Inflammatory macrophage (primary cell): ENCODE measurements at regions not wholly inside any gene's neighbourhood (a gene's known extent, or its start where the extent isn't known, plus 50 kb on each side); places are given as distances from the start of the nearest gene placed in this dataset.

Experiments
- DNase-seq, 2 donors: peaks; one replicate each; pipeline ENCODE4 v3.0.0-alpha.2; 2020 to 2022

GRCh38 chr22:34845391-34845790 lies 220.6 kb upstream of the ISX start:
- no peak for DNase-seq

GRCh38 chr22:34847072-34847471 lies 218.9 kb upstream of the ISX start:
- DNase-seq: no peak

GRCh38 chr22:34849965-34850364 lies 216.0 kb upstream of the ISX start:
- DNase-seq: no peak

- no peak for DNase-seq
Measured at GRCh38 chr22:34851918-34852662, 213.9 kb upstream of the ISX start.

GRCh38 chr22:34855471-34855870 lies 210.5 kb upstream of the ISX start:
- DNase-seq: no peak

- no peak for DNase-seq
Measured at GRCh38 chr22:34858066-34858465, 207.9 kb upstream of the ISX start.

GRCh38 chr22:34861787-34862186 lies 204.2 kb upstream of the ISX start:
- no peak for DNase-seq

- no peak for DNase-seq
Measured at GRCh38 chr22:34866081-34866480, 199.9 kb upstream of the ISX start.

GRCh38 chr22:34866495-34867131 lies 199.3 kb upstream of the ISX start:
- no peak for DNase-seq

- DNase-seq: no peak
Measured at GRCh38 chr22:34877506-34877905, 188.5 kb upstream of the ISX start.

- DNase-seq: no peak
Measured at GRCh38 chr22:34878171-34878570, 187.8 kb upstream of the ISX start.

GRCh38 chr22:34879001-34879400 lies 187.0 kb upstream of the ISX start:
- DNase-seq: no peak

- DNase-seq: no peak
Measured at GRCh38 chr22:34880662-34881061, 185.3 kb upstream of the ISX start.

- DNase-seq: no peak
Measured at GRCh38 chr22:34881453-34881852, 184.5 kb upstream of the ISX start.

GRCh38 chr22:34885852-34886251 lies 180.1 kb upstream of the ISX start:
- DNase-seq: no peak

GRCh38 chr22:34886391-34886790 lies 179.6 kb upstream of the ISX start:
- DNase-seq: no peak

- DNase-seq: no peak
Measured at GRCh38 chr22:34886812-34887211, 179.1 kb upstream of the ISX start.

GRCh38 chr22:34897126-34897525 lies 168.8 kb upstream of the ISX start:
- DNase-seq: no peak

GRCh38 chr22:34902335-34902734 lies 163.6 kb upstream of the ISX start:
- no peak for DNase-seq

- DNase-seq: no peak
Measured at GRCh38 chr22:34903416-34903815, 162.5 kb upstream of the ISX start.

GRCh38 chr22:34904486-34904885 lies 161.5 kb upstream of the ISX start:
- DNase-seq: no peak

GRCh38 chr22:34913826-34914225 lies 152.1 kb upstream of the ISX start:
- DNase-seq: no peak

GRCh38 chr22:34914846-34915245 lies 151.1 kb upstream of the ISX start:
- no peak for DNase-seq

- no peak for DNase-seq
Measured at GRCh38 chr22:34917239-34917638, 148.7 kb upstream of the ISX start.

GRCh38 chr22:34931026-34931425 lies 134.9 kb upstream of the ISX start:
- no peak for DNase-seq
